HG03432 (cell line): ENCODE measurements at regions not wholly inside any gene's neighbourhood (a gene's known extent, or its start where the extent isn't known, plus 50 kb on each side); places are given as distances from the start of the nearest gene placed in this dataset.
"Not testable (repeated sequence)": the region's sequence is repeated elsewhere in the genome, so short reads cannot be mapped to it uniquely, and the experiment has no call there.

Experiments used
- ATAC-seq: cut with Tn5 transposase; IDR thresholded peaks from one replicate; pipeline ENCODE4 v1.9.1; 2021; ENCODE audit warnings: mild to moderate bottlenecking, moderate library complexity; ENCODE audit not compliant: unreplicated experiment

DNA sequence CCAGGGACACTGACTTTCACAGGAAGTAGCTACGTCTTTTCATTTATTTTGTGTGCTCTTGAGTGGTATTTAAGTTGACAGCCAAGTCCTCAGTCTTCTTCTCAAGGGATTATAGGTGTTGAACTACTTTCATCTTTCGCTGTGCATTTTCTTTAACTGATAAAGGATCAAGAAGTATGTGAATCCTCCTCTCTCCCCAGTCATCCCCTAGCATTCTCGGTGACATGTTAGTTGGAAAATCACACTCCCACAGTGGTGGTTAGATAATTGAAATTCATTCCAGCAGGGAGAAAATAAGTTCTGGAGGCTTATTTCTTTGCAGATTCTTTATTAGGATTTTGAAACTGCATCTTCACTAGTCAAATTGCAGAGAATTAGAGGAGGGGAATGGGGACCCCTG lies 569.4 kb downstream of the MEI4 start:
- no peak for ATAC-seq

- no peak for ATAC-seq
Measured at GRCh38 chr6:78231002-78231401, 578.2 kb downstream of the MEI4 start.

DNA sequence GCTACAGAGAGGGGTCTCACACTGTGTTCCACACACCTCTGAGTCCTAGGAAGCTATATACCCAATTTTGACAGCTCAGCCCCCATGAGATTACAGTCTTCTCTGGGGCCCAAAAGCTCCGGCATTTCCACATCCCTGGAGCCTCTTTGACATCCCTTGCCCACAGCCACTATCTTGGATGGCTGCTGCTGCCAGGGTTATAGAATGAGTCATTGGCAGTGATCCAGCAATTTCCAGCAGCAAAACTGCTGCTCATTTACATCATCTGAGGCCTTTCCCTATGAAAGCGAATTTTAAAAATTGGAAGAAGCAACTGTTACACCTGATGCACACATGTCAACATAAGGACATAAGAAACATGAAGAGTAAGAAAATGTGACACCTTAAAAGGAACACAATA lies 590.7 kb downstream of the MEI4 start:
- ATAC-seq: no peak

GRCh38 chr6:78251931-78252330 lies 599.1 kb downstream of the MEI4 start:
- ATAC-seq: no peak

DNA sequence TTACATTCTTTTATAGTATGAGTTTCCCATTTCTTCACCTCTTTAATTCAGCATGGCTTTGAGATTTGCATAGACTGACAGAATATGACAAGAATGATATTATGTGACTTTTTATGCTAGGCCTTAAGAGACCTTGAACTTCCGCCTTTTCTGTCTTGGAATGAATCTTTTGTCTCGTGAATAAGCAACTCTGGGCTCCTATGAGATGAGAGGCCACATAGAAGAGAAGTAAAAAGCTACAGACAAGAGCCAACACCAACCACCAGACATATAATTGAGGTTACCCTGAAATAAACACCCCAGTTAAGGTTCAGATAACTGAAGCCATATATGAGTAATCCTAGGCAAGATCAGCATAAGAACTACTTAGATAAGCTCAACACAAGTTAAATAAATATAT lies 600.8 kb downstream of the MEI4 start:
- peak; percentile 85 for ATAC-seq

DNA sequence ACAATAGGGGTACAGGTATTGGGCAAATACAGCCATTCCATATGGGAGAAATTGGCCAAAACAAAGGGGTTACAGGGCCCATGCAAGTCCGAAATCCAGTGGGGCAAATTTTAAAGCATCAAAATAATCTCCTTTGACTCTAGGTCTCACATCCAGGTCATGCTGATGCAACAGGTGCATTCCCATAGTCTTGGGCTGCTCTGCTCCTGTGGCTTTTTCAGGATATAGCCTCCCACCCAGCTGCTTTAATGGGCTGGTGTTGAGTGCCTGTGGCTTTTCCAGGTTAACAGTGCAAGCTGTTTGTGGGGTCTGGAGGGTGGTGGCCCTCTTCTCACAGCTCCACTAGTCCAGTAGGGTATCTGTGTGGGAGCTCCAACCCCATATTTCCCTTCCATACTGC lies 607.1 kb downstream of the MEI4 start:
- ATAC-seq: no peak

GRCh38 chr6:78260427-78260826 lies 606.9 kb upstream of the IRAK1BP1 start:
- ATAC-seq: not testable (repeated sequence)

DNA sequence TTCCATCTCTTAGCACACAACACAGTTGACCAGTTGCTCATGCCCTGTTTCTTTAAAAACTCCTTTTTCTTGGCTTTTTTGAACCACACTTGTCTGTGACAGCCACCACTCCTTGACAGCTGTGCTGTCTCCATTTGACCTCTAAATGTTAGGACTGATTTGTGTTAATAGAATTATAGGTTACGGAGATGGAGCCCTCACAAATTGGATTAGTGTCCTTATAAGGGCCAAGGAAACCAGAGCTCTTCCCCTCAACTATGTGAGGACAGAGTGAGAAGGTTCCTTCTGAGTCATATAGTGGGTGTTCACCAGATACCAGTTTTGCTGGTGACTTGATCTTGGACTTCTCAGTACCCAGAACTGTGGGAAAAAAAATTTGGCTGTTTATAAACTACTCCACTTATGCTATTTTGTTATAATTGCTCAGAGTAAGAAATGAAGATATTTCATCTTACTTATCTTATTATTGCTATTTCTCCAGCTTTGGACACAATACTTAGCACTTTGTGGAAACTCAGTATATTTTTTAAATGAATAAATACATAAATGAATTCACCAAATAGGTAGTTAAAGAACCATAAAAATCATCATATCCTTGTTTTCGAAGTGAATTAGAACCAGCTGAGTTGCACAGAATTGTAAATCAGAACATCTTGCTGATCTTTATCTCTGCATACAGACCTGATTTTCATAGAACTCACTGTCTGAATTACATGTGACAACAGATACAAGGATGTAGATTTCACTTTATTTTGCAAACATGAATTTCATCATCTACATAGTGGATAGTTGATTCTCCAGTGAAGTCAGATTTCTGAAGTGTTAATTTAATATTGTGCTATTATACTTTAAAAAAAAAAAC lies 598.5 kb upstream of the IRAK1BP1 start:
- no peak for ATAC-seq

DNA sequence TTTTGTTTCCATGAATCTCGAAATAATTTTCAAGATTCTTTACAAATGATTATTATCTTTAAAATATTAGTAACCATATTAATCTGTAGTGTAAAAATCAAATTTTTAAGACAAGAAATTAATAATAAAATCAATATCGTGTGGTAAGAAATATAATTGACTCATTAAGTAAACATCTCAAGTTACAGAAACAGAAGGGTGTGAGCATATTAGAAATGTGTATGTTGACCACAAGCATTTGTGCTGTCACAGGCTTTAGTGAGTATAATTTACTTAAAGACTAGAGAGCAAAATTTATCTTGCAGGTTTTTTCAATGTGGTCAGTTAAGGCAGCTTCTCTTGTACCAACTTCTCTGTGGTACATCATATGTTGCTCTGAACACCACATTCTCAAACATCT lies 566.5 kb upstream of the IRAK1BP1 start:
- no peak for ATAC-seq

GRCh38 chr6:78302411-78302810 lies 564.9 kb upstream of the IRAK1BP1 start:
- ATAC-seq: no peak

DNA sequence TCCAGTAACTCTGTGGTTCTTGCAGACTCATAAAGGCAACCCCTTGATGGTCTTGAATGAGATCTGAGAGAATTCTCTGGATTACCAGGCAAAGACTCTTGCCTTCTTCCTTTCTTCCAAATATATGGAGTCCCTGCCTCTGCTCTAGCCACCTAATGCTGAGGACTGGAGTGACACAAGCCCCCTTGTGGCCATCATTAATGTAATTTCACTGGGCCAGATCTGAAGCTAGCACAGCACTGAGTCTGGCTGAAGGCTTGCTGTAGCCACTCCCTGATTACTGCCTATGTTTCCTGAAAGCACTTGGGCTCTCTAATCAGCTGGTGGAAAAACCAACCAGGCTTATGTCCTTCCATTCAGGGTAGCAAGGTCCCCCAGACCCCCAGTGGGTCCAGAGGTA lies 559.3 kb upstream of the IRAK1BP1 start:
- ATAC-seq: peak; percentile 71

DNA sequence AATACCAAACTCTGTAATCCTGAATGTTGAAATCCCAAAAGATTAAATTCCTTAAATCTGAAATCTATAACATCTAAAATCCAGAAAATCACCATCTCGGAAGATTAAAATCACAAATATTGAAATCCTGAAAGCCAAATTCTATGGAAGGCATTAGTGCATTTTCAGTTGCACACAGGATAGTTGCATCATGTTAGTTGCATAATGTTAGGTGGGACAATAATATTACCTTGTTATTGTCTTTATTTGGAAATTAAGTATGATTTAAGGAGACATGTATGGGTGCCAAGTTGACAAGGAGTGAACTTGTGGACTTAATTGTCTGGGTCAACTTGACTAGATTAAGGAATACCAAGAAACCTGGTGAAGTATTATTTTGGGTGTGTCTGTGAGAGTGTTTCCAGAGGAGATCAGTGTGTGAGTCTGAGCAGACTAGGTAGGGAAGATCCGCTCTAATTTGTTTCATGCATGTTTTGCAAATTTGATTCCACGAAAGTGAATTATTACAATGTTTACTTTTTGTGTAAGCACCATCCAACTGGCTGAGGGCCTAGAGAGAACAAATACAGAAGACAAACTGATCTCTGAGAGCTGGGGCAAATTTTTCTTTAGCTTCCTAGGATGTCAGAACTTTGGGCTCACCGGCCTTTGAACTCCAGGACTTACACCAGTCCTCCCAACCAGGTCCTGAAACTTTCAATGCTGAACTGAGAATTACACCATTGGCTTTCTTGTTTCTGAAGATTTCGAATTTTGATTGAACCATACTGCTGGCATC lies 545.1 kb upstream of the IRAK1BP1 start:
- no peak for ATAC-seq

GRCh38 chr6:78324213-78324612 lies 543.1 kb upstream of the IRAK1BP1 start:
- ATAC-seq: no peak

- ATAC-seq: no peak
Measured at GRCh38 chr6:78340755-78341154, 526.6 kb upstream of the IRAK1BP1 start.

- ATAC-seq: no peak
Measured at GRCh38 chr6:78345882-78346281, 521.5 kb upstream of the IRAK1BP1 start.

DNA sequence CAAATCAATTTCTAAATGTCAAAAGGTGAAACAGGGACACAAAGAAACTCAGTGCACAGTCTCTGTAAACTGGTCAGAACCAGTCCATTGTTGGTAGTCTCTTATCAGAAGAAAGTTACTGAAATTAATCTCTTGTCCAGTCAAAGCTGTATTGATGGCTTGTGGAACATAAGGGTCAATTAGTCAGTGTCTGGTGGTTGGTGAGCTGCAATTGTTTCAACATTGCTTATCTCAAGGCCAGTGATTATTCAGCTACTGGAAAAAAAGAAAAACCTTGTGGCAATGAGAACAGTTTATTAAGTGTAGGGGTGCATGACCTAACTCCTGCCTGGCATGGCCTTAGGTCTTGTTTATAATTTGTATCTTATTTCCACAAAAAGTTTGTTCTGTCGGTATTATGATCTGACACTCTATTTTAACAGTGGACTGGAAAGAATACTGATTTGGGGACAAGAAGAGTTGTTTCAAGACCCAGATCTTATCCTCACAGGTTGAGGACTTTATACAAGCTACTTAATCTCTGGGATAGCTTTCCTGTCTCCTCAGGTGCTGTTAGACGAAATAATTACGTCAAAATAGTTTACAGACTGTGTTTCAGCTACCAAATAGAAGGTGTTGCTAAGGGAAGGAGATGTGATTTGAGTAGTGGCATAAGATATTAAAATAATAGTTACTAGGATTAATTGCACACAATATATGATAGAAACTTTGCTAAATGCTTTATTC lies 520.0 kb upstream of the IRAK1BP1 start:
- no peak for ATAC-seq

DNA sequence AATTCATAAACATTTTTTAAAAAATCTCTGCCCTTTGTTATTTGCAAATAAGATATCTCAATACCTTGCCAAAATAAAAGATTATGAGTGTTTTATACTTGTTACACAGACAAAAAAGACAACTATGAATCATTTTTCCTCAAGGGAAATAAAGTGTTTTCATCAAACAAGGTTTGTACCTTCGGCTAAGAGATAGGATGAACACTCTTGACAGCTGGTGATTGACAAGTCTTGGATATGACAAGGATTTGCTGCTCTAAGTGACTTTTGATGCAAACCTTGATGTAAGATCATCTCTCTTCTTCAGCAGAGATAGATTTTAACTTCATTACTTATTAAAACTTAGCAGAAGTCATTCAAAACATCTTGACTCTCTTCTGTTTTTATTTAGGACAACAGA lies 514.3 kb upstream of the IRAK1BP1 start:
- no peak for ATAC-seq

DNA sequence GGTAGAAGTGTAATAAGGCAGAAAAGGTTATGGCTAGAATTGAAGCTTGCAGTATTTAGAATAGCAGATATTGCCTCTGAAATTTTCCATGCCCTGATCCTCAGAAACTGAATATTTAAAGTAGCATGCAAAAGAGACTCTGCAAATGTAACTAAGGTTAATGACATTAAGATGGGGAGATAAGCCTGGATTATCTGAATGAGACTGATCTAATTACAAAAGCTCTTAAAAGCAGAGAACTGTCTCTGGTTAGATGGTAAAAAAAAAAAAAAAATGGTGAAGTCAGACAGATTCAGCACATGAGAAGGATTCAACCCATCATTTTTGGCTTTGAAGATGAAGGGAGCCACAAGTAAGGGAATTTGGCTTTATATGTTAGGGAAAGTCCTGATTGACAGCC lies 503.7 kb upstream of the IRAK1BP1 start:
- no peak for ATAC-seq

DNA sequence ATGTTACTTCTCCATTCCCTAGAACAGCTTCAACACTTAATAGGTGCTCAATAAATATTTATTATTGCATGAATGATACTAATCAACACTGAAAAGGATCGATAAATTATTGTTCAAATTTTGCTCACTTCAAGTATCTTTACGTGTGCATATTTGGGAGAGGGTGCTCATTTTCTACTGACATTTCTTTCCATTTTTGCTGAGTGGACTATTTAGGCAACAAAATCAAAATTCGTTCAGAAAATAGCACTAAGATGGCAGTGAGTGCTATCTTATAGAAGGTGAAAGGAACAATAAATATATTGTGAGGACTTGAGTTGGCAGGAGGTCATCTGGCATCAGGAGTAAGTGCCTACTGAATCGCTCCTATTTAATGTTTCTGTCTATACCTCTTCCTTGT lies 501.9 kb upstream of the IRAK1BP1 start:
- ATAC-seq: no peak

DNA sequence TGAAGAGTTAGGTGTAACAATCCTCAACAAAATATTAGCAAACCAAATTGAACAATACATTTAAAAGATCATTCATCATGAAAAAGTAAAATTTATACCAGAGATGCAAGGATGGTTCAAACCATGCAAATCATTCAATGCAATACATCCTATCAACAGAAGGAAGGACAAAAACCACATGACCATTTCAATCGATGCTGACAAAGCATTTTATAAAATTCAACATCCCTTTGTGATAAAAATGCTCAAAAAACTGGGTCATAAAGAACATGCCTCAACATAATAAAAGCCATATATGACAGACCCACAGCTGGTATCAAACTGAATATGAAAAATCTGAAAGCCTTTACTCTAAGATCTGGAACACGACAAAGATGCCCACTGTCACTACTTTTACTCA lies 490.3 kb upstream of the IRAK1BP1 start:
- ATAC-seq: no peak

- ATAC-seq: no peak
Measured at GRCh38 chr6:78379982-78380381, 487.4 kb upstream of the IRAK1BP1 start.

DNA sequence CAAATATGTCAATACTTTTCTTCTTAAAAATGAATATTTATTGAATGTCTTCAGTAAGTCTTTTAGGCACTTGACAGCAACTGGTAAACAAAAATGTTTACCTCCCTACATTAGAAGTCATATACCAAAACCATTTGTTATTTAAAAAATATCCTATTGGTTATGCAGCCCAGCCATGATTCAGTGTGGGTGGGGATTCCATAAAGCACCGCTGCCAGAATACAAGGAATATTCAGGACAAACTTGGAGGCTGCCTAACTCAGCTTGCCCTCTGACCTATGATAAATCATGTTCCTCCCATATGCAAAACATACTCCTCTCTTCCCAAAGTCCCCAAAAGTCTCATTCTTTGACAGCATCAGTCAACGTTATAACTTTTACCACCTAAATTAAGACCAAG lies 486.8 kb upstream of the IRAK1BP1 start:
- ATAC-seq: no peak
